ENCODE measurements at regions not wholly inside any gene's neighbourhood (a gene's known extent, or its start where the extent isn't known, plus 50 kb on each side); places are given as distances from the start of the nearest gene placed in this dataset.

DNA sequence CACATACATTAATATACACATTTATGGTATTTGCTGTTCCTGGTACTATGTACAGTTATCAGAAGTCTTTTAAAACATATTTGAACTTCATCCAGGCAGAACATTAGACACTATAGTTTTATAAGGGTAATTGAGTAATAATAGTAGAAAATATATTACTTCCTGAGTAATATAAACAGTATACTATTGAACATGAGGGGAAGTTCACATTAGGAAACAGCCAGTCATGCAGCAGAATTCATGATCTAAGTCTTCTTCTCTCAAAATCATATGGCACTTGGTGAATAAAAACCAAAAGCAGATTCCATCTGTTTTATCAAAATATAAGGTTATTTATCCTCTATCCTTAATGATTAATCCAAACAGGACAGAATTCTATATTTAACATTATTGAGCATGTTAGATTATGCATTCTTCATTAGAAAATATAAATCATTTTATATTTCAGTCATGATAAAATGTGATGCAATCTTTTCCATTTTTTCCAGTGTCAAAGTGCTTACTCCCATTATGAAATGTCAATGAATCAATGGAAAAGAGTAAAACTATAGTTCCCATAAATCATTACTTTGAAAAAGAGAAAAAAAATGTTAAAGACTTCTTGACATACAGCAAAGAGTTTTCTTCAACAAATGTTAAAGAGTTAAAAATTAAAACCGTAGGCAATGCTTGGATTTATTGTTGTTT lies 584.3 kb upstream of the TUSC1 start:
- Histone ChIP-seq H3K4me1 (no peaks in the 10 kb centered on the region), H3K27me3 (no peaks in the 10 kb centered on the region), H3K27ac (no peak overlapping the region), H3K4me3 (no peak overlapping the region), H3K9me3 (no peaks in the 10 kb centered on the region), H3K36me3 (no peaks in the 10 kb centered on the region)
- no peak for DNase-seq
- TF ChIP-seq, protein P1, sequence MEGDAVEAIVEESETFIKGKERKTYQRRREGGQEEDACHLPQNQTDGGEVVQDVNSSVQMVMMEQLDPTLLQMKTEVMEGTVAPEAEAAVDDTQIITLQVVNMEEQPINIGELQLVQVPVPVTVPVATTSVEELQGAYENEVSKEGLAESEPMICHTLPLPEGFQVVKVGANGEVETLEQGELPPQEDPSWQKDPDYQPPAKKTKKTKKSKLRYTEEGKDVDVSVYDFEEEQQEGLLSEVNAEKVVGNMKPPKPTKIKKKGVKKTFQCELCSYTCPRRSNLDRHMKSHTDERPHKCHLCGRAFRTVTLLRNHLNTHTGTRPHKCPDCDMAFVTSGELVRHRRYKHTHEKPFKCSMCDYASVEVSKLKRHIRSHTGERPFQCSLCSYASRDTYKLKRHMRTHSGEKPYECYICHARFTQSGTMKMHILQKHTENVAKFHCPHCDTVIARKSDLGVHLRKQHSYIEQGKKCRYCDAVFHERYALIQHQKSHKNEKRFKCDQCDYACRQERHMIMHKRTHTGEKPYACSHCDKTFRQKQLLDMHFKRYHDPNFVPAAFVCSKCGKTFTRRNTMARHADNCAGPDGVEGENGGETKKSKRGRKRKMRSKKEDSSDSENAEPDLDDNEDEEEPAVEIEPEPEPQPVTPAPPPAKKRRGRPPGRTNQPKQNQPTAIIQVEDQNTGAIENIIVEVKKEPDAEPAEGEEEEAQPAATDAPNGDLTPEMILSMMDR (IDR thresholded peaks at IDR 0.05) = no peak
- no peak for ATAC-seq
- intact Hi-C loops (cut with DNase I) = no loop called here

DNA sequence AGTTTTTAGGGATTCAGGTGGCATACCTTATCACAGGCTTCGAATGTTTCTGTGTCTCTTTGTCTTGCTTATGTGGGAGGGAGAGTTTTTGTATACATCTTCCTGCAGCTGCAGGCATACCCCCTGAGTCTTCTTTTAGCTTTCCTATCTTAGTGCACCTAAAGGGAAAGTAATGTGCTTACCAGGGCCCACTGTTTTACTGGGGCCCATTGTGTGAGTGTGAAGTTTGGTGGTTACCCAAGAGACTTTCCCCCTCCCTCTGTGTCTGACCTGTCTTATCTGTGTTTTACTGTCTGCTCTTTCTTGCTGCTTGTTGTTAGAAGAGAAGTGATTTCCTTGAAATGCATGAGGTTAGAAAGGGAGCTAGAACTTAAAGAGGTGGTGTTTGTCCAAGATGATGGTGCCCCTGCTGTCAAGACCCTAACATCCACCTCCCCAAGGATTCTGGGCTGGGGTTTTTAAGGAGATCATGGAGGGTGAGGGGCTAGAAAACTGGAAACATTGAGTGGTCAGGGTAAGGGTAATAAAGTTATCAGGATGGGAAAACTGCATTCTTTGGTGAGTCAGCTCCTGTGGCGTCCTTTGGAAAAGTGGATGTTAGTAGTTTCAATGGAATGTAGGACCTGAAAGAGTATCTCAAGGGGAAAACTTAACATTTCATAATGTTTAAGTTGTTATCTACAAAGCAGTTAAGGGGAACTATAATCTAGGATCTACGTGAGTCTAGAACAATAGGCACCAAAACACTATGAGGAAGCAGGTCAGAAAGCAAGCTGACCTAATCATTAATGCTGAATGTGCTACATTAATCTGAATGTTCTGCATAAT lies 583.5 kb upstream of the TUSC1 start:
- intact Hi-C loops (cut with DNase I) = no loop called here
- Histone ChIP-seq H3K27ac (no peak overlapping the region), H3K9me3 (no peaks in the 10 kb centered on the region), H3K4me1 (no peaks in the 10 kb centered on the region), H3K27me3 (no peaks in the 10 kb centered on the region), H3K36me3 (no peaks in the 10 kb centered on the region), H3K4me3 (no peak overlapping the region)
- DNase-seq (no peak), ATAC-seq (peak; percentile 85)
- TF ChIP-seq, protein P1 (IDR thresholded peaks at IDR 0.05) = no peak

DNA sequence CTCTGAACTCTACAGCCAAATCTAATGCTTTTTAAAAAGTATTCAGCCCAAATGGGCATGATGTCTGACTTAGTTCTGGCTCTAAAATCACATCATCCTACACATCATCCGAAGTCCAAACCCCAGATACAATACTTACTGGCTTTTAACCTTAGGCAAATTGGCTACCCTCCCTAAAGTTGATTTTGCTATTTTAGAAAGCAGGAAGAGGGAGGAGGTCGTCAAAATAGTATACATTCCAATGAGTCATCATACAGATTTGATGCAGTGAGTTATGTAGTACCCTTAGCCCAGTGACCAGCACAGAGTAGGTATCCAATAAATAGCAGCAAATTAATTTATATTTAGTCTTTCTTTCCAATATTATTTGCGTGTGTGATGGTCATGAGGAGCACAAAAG lies 582.0 kb upstream of the TUSC1 start:
- Histone ChIP-seq H3K9me3 (peaks cover 0 to 2% of the 10 kb centered on the region in 2 donors), H3K4me1 (no peaks in the 10 kb centered on the region), H3K27me3 (no peaks in the 10 kb centered on the region), H3K4me3 (no peak overlapping the region), H3K36me3 (no peaks in the 10 kb centered on the region), H3K27ac (no peak overlapping the region)
- TF ChIP-seq, protein P1 (IDR thresholded peaks at IDR 0.05) = no peak
- no peak for DNase-seq
- intact Hi-C loops (cut with DNase I) = no loop called here
- no peak for ATAC-seq

DNA sequence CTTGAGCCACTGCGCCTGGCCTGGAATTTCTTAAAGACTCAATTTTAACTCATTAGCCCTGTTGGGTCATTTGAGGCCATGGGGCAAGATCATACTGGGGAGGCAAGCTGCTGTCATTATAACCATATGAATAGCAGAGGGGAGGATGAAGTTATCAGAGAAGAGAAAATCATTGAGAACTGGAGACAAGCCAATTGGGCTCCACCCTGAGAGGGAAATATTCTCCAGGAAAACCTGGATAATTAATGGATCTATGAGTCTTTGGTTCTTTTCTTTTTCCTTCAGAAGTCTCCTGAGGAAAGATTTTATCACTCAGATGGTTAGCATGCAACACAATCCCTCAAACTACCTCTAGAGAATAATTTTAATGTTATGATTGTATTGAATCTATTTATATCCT lies 569.6 kb upstream of the TUSC1 start:
- H3K36me3 ChIP-seq = no peaks in the 10 kb centered on the region

More for the DNA sequence above, 569.6 kb upstream of the TUSC1 start:
- Histone ChIP-seq H3K27me3 (no peaks in the 10 kb centered on the region), H3K9me3 (peaks cover 0 to 15% of the 10 kb centered on the region in 2 donors), H3K27ac (no peak overlapping the region), H3K4me3 (no peak overlapping the region), H3K4me1 (no peaks in the 10 kb centered on the region)
- intact Hi-C loops (cut with DNase I) = no loop called here
- DNase-seq (no peak), ATAC-seq (no peak)
- TF ChIP-seq, protein P1 (IDR thresholded peaks at IDR 0.05) = no peak
